GM18505 (cell line): ENCODE measurements at regions not wholly inside any gene's neighbourhood (a gene's known extent, or its start where the extent isn't known, plus 50 kb on each side); places are given as distances from the start of the nearest gene placed in this dataset.
"Not testable (repeated sequence)": the region's sequence is repeated elsewhere in the genome, so short reads cannot be mapped to it uniquely, and the experiment has no call there.

ENCODE experiments used
- ATAC-seq: cut with Tn5 transposase; IDR thresholded peaks from one replicate; pipeline ENCODE4 v1.9.1; 2021; ENCODE audit not compliant: unreplicated experiment
- POLR2A ChIP-seq: IDR thresholded peaks from 4 replicates; pipeline ENCODE4 v1.6.1; 2011; ENCODE audit warnings: borderline replicate concordance; ENCODE audit not compliant: insufficient read depth, insufficient read length; ENCODE audit errors: extremely low read depth

DNA sequence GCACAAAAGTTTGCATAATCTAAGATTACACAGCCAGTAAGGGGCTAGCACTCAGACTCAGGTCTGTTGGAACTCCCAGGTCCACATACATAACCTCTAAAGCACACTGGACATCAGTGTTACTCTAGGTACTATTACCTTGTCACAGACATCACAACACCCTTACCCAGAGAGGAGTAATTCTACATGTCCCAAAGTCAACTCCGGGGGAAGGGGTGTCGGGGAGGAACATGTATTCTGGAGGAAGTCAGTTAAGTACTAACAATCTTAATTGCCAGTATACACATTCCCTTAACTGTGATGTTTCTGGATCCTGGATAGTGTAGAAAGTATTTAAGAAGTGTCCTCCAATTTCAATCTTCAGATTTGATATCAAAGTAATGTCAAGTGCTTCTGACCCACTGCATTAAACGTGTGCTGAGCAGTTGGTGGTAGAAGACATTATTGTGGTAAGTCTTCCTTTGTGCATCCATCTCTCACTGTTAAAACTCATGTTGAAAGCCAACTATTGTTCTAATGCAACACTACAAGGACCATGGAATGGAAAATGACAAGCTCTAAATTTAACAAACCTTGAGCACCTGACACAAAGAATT lies 155.4 kb downstream of the CRPPA start:
- no peak for TF ChIP-seq POLR2A
- ATAC-seq, result no peak

- ATAC-seq, result no peak
These were observed 156.2 kb downstream of the CRPPA start for GRCh38 chr7:16264823-16265804.

DNA sequence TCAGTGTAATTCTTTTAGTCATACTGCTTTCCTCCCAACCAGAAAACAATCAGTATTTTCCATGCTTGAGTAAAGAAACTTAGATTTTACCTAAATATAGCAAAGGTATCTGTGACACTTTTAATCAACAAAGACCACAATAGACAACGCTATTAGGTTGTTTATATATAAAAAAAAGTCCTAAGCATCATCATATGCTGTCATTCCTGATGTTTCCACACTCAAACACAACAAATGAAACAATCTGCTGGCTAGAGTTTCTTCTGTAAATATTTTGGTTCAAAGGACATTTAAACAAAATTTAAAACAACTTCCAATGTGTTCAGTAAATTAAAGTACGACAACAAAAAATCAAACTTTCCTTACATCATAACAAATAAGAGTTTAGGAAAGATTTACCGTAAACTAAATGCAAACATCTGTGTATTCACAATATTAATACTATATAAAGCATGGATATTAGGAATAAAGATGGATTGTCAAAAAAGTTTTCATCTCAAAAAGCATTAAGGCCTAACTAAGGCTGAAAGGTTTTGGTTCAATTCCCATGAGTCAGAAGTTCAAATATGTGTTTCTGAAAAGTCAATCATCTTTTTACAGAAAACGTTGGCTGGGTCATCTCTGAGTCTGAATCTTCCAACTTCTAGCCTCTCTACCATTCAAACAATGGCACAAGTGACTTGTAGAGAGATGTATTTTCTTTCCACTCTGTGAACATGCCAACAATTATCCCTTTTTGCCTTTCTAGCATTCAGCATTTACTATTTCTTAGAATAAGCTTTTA lies 157.1 kb downstream of the CRPPA start:
- no peak for TF ChIP-seq POLR2A
- no peak for ATAC-seq

More at GRCh38 chr7:16264823-16265804, 156.2 kb downstream of the CRPPA start:
- TF ChIP-seq POLR2A, result no peak

DNA sequence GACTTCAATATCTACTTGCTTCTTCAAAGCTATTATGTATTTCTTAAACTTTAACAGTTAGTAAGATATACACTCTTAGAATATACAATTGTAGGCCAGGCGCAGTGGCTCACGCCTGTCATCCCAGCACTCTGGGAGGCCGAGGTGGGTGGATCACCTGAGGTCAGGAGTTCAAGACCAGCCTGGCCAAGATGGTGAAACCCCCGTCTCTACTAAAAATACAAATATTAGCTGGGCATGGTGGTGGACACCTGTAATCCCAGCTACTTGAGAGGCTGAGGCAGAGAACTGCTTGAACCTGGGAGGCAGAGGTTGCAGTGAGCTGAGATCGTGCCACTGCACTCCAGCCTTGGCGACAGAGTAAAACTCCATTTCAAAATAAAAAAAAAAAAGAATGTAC lies 158.0 kb downstream of the CRPPA start:
- ATAC-seq, result not testable (repeated sequence)

GRCh38 chr7:16261654-16262053 lies 159.7 kb downstream of the CRPPA start:
- TF ChIP-seq POLR2A, result no peak

DNA sequence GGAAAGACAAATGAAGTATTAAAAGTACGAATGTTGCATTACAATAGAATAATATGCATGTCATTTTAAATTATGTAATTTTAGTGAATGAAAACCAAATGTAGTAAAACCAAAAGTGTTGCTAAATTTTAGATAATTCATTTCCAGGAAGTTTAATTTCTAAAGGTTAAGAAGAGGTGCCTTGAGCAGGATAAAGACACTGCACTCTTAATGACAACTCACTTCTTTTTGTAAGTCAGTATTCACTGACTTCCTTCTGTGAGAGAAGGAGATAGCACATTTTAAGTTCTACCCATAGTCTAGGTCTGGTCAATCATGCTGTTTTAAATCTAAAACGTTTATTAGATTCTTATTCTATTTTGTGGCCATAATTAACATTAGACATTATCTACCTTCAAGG lies 160.2 kb downstream of the CRPPA start:
- ATAC-seq, result no peak

More at GRCh38 chr7:16261654-16262053, 159.7 kb downstream of the CRPPA start:
- ATAC-seq, result no peak

DNA sequence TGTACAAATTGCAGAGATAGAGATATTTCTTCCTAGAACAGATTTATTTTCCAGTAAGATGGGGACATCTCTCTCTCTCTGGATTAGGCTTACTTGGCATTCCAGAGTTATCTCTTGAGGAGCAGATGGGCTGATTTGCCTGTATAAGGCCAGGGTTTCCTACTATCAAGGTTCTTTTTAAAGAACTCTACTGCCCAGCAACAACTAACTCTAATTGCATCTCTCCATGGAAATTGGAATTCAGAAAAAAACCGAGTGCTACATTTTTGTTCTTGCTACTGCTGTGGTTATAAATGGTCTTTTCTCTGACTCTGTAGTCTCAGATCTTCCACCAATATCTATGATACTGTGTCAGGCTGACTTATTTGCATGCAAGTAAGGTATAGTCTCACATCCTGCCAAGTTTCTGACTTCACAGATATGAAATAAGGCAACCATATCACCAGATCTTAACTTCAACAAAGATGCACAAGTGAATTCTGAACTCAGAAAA lies 161.1 kb downstream of the CRPPA start:
- TF ChIP-seq POLR2A, result no peak
- no peak for ATAC-seq

More for the DNA sequence above, 160.2 kb downstream of the CRPPA start:
- no peak for TF ChIP-seq POLR2A

GRCh38 chr7:16256419-16256818 lies 164.9 kb downstream of the CRPPA start:
- not testable (repeated sequence) for ATAC-seq

DNA sequence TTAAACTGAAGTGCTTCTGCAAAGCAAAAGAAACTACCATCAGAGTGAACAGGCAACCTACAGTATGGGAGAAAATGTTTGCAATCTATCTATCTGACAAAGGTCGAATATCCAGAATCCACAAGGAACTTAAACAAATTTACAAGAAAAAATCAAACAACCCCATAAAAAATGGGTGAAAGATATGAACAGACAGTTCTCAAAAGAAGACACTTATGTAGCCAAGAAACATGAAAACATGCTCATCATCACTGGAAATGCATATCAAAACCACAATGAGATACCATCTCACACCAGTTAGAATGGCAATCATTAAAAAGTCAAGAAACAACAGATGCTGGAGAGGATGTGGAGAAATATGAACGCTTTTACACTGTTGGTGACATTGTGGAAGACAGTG lies 165.4 kb downstream of the CRPPA start:
- not testable (repeated sequence) for ATAC-seq

GRCh38 chr7:16250655-16251054 lies 170.7 kb downstream of the CRPPA start:
- not testable (repeated sequence) for ATAC-seq

DNA sequence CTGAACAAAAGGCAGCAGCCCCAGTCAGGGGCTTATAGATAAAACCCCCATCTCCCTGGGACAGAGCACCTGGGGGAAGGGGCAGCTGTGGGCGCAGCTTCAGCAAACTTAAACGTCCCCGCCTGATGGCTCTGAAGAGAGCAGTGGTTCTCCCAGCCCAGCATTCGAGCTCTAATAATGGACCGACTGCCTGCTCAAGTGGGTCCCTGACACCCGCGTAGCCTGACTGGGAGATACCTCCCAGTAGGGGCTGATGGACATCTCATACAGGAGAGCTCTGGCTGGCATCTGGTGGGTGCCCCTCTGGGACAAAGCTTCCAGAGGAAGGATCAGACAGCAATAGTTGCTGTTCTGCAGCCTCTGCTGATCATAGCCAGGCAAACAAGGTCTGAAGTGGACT lies 172.1 kb downstream of the CRPPA start:
- not testable (repeated sequence) for ATAC-seq

GRCh38 chr7:16248556-16248955 lies 172.8 kb downstream of the CRPPA start:
- ATAC-seq, result not testable (repeated sequence)

- no peak for TF ChIP-seq POLR2A
- ATAC-seq, result no peak
These were observed 176.9 kb downstream of the CRPPA start for GRCh38 chr7:16244469-16244868.

GRCh38 chr7:16242920-16243319 lies 178.4 kb downstream of the CRPPA start:
- no peak for ATAC-seq
- no peak for TF ChIP-seq POLR2A

GRCh38 chr7:16241017-16241416 lies 180.3 kb downstream of the CRPPA start:
- no peak for ATAC-seq
- no peak for TF ChIP-seq POLR2A
